Nucleus accumbens (tissue), 56 donors: ENCODE measurements at regions not wholly inside any gene's neighbourhood (a gene's known extent, or its start where the extent isn't known, plus 50 kb on each side); places are given as distances from the start of the nearest gene placed in this dataset.

Experiments used
- DNase-seq, 56 donors: peaks; one replicate each; lab custom pipeline; 2025; lab: John Stamatoyannopoulos, UW

DNA sequence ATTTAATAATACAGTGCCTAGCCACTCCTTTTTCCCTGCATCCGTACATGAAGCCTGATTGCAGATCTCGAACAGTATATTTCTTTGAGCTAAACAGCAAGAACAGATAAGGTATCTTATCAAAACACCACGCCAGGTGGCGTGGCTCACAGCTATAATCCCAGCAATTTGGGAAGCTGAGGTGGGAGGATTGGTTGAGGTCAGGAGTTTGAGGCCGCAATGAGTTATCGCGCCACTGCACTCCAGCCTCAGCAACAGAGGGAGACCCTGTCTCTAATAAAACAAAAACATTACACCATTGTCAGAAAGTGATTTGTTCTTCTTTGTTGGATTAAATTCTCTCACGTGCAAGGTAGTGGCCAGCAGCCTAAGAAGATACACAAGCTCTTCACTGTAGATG is 291.2 kb upstream of the DMRT1 start:
- no peak for DNase-seq

DNA sequence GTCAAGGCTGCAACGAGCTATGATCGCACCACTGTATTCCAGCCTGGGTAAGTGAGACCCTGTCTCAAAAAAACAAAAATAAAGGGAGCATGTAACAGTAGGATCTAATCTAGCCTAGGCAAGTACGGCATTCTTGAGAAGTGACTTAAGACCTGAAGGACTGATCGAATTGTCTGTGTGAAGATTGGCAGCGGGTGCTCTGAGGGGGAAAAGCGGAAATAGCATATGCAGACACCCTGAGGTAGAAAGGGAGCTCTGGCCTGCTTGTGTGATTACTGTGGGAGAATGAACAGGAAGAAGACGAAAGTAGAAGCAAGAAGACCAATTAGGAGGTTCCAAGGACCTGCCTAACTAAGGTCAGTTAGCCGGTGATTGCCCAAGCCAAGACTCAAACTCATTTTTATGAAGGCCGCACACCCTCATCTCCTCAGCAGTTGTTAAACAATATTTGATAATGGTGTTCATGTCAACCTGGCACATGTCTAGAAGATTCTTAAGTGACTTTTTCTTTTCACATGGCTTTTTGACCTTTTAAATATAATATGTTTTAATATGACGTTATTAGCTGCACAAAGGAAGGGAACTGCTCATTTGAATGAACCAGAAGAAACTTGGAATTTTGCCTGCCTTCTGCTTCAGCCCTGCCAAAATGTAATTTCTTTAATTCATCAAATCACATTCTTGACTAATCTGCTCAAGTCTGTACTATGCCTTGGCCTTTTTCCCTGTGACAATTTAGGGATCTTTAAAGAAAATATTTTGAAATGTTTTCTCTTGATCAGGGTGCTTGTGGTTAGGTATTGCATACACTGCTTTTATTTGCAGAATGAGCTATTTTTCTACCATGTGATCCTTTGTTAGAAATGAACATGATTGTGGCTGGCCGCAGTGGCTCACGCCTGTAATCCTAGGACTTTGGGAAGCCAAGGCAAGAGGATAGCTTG is 289.2 kb upstream of the DMRT1 start:
- DNase-seq, result no peak

DNA sequence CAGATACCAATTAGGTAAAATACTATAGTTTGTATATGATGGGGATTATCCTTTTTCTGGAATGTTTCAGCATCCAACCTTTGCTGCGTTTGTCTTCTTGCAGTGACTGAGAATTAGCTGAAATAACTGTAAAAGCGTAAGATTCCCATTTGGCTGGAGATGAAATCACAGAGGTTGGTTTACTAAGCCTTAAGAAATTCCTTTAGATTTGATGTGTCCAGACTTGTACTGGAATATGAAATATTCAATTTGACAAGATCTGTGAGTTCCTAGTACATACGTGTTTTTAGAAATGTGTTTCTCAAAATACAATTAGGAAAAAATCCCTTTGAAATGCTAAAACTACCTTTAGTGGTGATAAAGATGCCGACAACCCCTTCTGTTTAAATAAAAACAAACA is 286.0 kb upstream of the DMRT1 start:
- DNase-seq, result no peak

- DNase-seq, result no peak
Measured at GRCh38 chr9:556199-556598, 285.3 kb upstream of the DMRT1 start.

DNA sequence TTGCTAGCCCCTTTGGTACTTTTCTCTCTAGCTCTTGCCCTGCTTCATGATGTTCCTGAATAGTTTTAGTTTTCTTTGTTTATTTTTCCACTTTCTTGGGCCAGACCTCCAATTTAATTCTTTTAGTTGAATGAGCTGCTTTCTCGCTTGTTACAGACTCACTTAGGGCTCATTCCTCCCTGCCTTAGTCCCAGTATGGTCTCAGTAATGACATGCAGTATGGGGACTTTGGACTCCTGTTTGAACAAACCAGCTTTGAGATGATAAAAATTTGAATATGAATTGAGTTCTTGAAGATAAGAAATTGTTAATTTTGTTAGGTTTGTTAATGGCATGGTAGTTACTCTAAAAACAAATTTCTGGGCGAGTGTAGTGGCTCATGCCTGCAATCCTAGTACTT is 284.8 kb upstream of the DMRT1 start:
- no peak for DNase-seq

DNA sequence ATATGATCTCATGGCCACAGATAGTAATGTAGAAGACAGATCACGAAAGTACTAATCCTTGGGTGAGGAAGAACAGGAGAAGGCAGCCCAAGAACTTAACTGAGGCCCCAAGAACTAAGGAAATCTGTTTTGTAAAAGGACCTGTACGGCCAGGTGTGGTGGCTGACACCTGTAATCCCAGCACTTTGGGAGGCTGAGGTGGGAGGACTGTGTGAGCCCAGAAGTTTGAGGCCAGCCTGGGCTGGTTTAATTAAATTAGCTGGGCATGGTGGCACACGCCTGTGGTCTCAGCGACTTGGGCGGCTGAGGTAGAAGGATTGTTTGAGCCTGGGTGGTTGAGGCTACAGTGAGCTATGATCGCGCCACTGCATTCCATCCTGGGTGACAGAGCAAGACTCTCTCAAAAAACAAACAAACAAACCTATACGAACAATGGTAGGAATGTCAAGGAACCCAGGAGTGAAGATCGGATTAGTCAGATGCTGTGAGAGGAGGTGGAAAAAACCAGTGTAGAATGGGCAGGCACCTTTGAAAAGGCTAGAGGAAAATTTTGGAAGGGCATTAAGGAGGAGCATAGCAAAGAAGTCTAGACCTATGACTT is 283.8 kb upstream of the DMRT1 start:
- DNase-seq, result no peak

DNA sequence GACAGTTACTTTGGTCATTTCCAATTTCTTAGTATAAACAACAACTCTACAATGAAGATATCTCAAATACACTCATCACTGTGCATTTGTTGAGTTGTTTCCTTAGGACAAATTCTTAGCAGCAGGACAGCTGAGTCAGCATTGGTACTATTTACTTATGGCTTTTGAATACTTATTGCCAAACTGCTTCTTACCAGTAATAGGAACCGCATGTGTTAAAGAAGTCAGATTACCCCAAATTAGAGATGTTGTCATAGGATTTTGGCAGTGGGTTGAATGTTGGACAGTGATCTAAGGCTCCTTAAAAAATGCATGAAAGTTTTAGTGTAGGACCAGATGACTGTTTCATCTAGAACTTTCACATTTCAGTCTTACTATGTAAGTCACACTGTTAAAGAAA is 280.1 kb upstream of the DMRT1 start:
- no peak for DNase-seq

DNA sequence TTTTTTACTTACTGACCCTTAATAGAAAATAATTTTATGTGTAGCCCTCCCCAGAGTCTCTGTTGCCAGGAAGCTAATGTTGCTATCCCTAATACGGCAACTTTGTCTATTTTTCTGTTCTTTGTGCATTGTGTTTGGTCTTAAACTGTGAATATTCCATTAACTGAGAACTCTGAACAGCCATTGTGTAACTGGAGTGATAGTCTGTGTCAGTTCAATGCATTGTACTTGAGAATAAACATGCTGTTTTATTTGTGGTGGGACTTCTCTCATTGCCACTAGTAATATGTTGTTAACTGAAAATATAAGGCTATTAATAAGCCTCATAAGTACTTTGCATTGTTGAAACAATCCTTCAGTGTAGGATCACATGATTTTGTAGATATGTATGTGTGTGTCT is 278.3 kb upstream of the DMRT1 start:
- DNase-seq, result peak in 2 of 56 donors; percentile 9 to 20

DNA sequence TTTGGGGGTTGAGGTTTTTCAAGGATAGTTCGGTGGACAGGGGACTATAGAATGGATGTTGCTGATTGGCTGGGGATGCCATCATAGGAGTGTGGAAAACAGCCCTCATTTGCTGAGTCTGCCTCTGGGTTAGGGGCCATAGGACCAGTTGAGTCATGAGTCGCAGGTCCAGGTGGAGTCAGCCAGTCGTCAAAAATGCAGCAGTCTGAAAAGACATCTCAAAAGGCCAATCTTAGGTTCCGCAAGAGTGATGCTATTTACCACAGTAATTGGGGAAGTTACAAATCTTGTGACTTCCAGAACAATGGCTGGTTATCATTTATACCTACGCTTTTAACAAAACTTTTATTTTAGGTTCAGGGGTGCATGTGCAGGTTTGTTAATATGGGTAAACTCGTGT is 276.0 kb upstream of the DMRT1 start:
- no peak for DNase-seq

- no peak for DNase-seq
Measured at GRCh38 chr9:567128-567746, 274.3 kb upstream of the DMRT1 start.

DNA sequence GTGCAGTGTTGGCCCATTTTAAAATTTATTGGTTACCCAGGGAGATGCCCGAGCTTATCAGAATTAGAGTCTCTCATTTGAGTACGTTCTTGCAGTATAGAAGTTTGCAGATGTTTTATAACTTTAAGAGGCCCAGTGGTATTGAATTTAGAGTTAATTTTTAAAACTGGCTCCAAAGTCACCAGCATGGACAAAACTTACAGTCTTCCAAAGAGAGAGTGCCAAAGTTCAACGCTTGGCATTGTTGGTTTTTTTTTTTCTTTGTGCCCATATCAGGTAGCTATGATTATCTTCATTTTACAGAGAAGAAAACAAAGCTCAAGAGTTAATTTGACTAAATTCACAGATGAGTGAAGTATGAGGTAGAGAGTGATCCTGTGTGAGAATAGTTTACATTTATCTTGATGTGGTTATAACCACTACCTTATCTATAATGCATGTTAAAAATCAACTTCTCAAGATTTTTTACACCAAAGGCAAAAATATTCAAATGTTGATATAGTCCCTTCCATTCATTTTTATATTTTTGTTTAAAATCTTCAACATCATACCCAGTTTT is 273.7 kb upstream of the DMRT1 start:
- no peak for DNase-seq

DNA sequence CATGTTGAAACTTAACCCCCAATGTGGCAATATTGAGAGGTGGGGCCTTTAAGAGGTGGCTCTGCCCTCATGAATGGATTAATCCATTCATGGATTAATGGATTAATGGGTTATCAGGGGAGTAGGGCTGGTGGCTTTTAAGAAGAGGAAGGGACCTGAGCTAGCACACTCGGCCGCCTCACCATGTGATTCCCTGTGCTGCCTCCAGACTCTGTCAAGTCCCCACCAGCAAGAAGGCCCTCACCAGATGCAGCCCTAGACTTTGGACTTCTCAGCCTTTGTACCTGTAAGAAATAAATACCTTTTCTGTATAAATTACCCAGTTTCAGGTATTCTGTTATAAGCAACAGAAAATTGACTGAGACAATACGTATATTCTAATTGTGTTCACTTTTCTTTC is 272.2 kb upstream of the DMRT1 start:
- no peak for DNase-seq

- DNase-seq, result peak in 1 of 56 donors; percentile 9
Measured at GRCh38 chr9:570187-570586, 271.3 kb upstream of the DMRT1 start.

- DNase-seq, result peak in 2 of 56 donors; percentile 8 to 43
Measured at GRCh38 chr9:571066-571465, 270.4 kb upstream of the DMRT1 start.

- no peak for DNase-seq
Measured at GRCh38 chr9:571741-572140, 269.8 kb upstream of the DMRT1 start.

DNA sequence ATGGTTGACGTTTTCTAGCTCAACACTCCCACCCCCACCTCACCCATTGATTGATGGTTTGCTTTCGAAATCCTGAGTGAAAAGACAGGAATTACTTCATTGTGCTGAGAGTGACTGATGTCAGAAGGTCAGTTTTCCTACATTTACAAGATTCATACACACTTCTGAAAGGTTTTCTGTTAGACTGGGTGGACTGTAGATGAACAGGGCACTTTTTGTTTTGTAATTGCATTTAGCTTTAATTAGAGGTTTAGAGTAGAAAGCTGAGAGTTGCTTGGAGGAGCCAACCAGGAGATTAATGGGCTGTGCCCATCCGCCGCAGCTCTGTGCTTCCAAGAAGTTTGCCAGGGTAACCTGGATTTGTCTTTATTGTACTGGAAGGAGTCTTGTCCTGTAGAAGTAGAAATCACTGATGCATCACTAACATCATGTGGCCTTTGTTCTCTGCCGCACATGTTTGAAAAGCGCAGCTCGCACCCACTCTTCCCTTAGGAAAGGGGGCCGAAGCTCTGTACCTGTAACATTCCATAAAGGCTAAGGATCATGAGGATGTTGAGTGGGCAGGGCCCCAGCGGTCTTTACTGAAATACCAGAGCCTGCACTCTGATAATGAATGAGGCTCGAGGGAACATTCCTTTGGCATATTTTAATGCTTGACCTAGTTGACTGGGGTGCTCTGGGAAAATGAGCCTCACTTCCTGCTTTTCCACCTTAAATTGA is 267.6 kb upstream of the DMRT1 start:
- no peak for DNase-seq

DNA sequence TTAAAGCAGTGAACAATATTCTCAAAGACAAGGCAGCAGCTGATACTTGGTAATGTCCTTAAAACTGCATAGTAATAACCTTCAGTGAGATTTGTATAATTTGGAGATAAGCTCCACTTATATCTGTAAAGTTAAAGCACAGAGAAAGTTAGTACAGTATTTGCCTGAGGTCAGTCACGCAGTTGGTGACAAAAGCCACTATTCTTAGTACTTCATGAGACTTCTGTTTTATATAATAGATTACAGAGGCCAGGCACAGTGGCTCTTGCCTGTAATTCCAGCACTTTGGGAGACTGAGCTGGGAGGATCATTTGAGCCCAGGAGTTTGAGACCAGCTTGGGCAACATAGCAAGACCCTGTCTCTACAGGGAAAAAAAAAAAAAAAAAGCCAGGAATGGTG is 266.4 kb upstream of the DMRT1 start:
- no peak for DNase-seq

- no peak for DNase-seq
Measured at GRCh38 chr9:580652-581342, 260.7 kb upstream of the DMRT1 start.

- DNase-seq, result no peak
Measured at GRCh38 chr9:581673-582497, 259.6 kb upstream of the DMRT1 start.
